ENCODE measurements at regions not wholly inside any gene's neighbourhood (a gene's known extent, or its start where the extent isn't known, plus 50 kb on each side); places are given as distances from the start of the nearest gene placed in this dataset.

GRCh38 chr5:34497470-34497808, 158.7 kb upstream of the RAI14 start:
- TF ChIP-seq EP300 (IDR thresholded peaks at IDR 0.05; ENCODE audit: borderline replicate concordance) (no peak), RAD21 (IDR thresholded peaks at IDR 0.05; ENCODE audit: low read depth) (no peak), YY1 (IDR thresholded peaks at IDR 0.05; ENCODE audit: low read depth) (no peak), CEBPB (IDR thresholded peaks at IDR 0.05) (no peak), FOXM1 (IDR thresholded peaks at IDR 0.05; ENCODE audit: borderline replicate concordance, low read depth) (no peak), EGR1 (IDR thresholded peaks at IDR 0.05) (no peak), NFIC (IDR thresholded peaks at IDR 0.05) (no peak), TCF12 (IDR thresholded peaks at IDR 0.05; ENCODE audit: low read depth) (no peak), CREB1 (IDR thresholded peaks at IDR 0.05; ENCODE audit: low read depth) (no peak), TAF1 (IDR thresholded peaks at IDR 0.05; ENCODE audit: low read depth) (no peak), USF1 (IDR thresholded peaks at IDR 0.05) (no peak)
- TF ChIP-seq, protein P1, sequence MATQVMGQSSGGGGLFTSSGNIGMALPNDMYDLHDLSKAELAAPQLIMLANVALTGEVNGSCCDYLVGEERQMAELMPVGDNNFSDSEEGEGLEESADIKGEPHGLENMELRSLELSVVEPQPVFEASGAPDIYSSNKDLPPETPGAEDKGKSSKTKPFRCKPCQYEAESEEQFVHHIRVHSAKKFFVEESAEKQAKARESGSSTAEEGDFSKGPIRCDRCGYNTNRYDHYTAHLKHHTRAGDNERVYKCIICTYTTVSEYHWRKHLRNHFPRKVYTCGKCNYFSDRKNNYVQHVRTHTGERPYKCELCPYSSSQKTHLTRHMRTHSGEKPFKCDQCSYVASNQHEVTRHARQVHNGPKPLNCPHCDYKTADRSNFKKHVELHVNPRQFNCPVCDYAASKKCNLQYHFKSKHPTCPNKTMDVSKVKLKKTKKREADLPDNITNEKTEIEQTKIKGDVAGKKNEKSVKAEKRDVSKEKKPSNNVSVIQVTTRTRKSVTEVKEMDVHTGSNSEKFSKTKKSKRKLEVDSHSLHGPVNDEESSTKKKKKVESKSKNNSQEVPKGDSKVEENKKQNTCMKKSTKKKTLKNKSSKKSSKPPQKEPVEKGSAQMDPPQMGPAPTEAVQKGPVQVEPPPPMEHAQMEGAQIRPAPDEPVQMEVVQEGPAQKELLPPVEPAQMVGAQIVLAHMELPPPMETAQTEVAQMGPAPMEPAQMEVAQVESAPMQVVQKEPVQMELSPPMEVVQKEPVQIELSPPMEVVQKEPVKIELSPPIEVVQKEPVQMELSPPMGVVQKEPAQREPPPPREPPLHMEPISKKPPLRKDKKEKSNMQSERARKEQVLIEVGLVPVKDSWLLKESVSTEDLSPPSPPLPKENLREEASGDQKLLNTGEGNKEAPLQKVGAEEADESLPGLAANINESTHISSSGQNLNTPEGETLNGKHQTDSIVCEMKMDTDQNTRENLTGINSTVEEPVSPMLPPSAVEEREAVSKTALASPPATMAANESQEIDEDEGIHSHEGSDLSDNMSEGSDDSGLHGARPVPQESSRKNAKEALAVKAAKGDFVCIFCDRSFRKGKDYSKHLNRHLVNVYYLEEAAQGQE (IDR thresholded peaks at IDR 0.05; ENCODE audit: low read depth): no peak
- TF ChIP-seq, protein P2, sequence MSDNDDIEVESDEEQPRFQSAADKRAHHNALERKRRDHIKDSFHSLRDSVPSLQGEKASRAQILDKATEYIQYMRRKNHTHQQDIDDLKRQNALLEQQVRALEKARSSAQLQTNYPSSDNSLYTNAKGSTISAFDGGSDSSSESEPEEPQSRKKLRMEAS (IDR thresholded peaks at IDR 0.05): no peak
